CD14-positive monocyte (primary cell): ENCODE measurements at regions not wholly inside any gene's neighbourhood (a gene's known extent, or its start where the extent isn't known, plus 50 kb on each side); places are given as distances from the start of the nearest gene placed in this dataset.

Experiments
- DNase-seq, 3 donors: peaks; one replicate each; pipeline ENCODE4 v3.0.0-alpha.2; 2011 to 2022
- H2AFZ ChIP-seq: 2 replicates; pipeline ENCODE4 v1.6.0; 2012; ENCODE audit warnings: mild to moderate bottlenecking, low read depth, low read length, inconsistent platforms; ENCODE audit not compliant: insufficient read depth, poor library complexity, severe bottlenecking
- H3K27ac ChIP-seq, 2 donors: 1 replicate in 1 of 2; 2 replicates in 1 of 2; pipeline ENCODE4 v1.5.1; 2012 to 2013; ENCODE audit warnings: low read length in 2 of 2, control low read depth in 1 of 2, inconsistent platforms in 1 of 2, low read depth in 1 of 2, mild to moderate bottlenecking in 1 of 2
- H3K27me3 ChIP-seq, 2 donors: one replicate each; pipeline versions ENCODE4 v1.6.0 to v1.6.1; 2011 to 2013; ENCODE audit warnings: low read length in 2 of 2; ENCODE audit not compliant: control insufficient read depth in 2 of 2, insufficient read depth in 2 of 2
- H3K36me3 ChIP-seq, 2 donors: replicated peaks in 1 of 2; 1 replicate in 1 of 2; 2 replicates in 1 of 2; pipeline versions ENCODE4 v1.5.1 to v1.6.1; 2012 to 2013; ENCODE audit warnings: low read length in 2 of 2, control low read depth in 1 of 2, inconsistent platforms in 1 of 2, mild to moderate bottlenecking in 1 of 2; ENCODE audit not compliant: insufficient read depth in 2 of 2, control insufficient read depth in 1 of 2
- H3K4me1 ChIP-seq, 2 donors: 1 replicate in 1 of 2; 2 replicates in 1 of 2; pipeline versions ENCODE4 v1.5.1 to v1.6.1; 2012 to 2013; ENCODE audit warnings: low read length in 2 of 2, control low read depth in 1 of 2, inconsistent platforms in 1 of 2, mild to moderate bottlenecking in 1 of 2, moderate library complexity in 1 of 2; ENCODE audit not compliant: insufficient read depth in 2 of 2, control insufficient read depth in 1 of 2
- H3K4me2 ChIP-seq: replicated peaks from 2 replicates; pipeline ENCODE3; 2012; ENCODE audit warnings: low read length, moderate library complexity, mild to moderate bottlenecking; ENCODE audit not compliant: poor library complexity, severe bottlenecking; ENCODE audit errors: extremely low read depth
- H3K4me3 ChIP-seq, 3 experiments: fragments of 200-600 bp in 1 of 3; sonication (generic) in 1 of 3; replicated peaks in 1 of 3; 1 replicate in 2 of 3; 2 replicates in 1 of 3; pipeline ENCODE4 v1.5.1; 2011 to 2013; ENCODE audit warnings: low read length in 3 of 3, mild to moderate bottlenecking in 3 of 3, control low read depth in 2 of 3, low read depth in 2 of 3, inconsistent platforms in 1 of 3, moderate library complexity in 1 of 3
- H3K79me2 ChIP-seq: 2 replicates; pipeline ENCODE4 v1.6.0; 2012; ENCODE audit warnings: mild to moderate bottlenecking, control low read depth, inconsistent platforms, low read length, moderate library complexity; ENCODE audit not compliant: insufficient read depth
- H3K9ac ChIP-seq: 2 replicates; pipeline ENCODE4 v1.6.0; 2017; ENCODE audit warnings: low read length, mild to moderate bottlenecking; ENCODE audit not compliant: insufficient read depth, poor library complexity, severe bottlenecking
- H3K9me3 ChIP-seq, 2 donors: replicated peaks in 1 of 2; 1 replicate in 1 of 2; 2 replicates in 1 of 2; pipeline versions ENCODE4 v1.5.1 to v1.6.1; 2012 to 2013; ENCODE audit warnings: low read length in 2 of 2, control low read depth in 1 of 2; ENCODE audit not compliant: control insufficient read depth in 1 of 2, insufficient read depth in 1 of 2
- H4K20me1 ChIP-seq: 2 replicates; pipeline ENCODE4 v1.6.0; 2012; ENCODE audit warnings: mild to moderate bottlenecking, low read length, control low read depth, moderate library complexity; ENCODE audit not compliant: insufficient read depth
- H3K27ac Mint-ChIP-seq, 7 donors: one replicate each; pipeline ENCODE4 v1.8.0; 2020; ENCODE audit warnings: mild to moderate bottlenecking in 7 of 7, mixed read lengths in 7 of 7, moderate library complexity in 6 of 7, inconsistent platforms in 2 of 7
- H3K27me3 Mint-ChIP-seq, 3 donors: one replicate each; pipeline ENCODE4 v1.8.0; 2021 to 2022; ENCODE audit warnings: low read depth in 3 of 3, mild to moderate bottlenecking in 3 of 3, mixed read lengths in 3 of 3, moderate library complexity in 3 of 3, inconsistent platforms in 1 of 3
- H3K36me3 Mint-ChIP-seq, 2 donors: one replicate each; pipeline ENCODE4 v1.8.0; 2020; ENCODE audit warnings: mixed read lengths in 2 of 2, inconsistent platforms in 1 of 2, mild to moderate bottlenecking in 1 of 2
- H3K4me1 Mint-ChIP-seq: one replicate; pipeline ENCODE4 v1.8.0; 2020; ENCODE audit warnings: mild to moderate bottlenecking, mixed read lengths
- H3K4me3 Mint-ChIP-seq, 2 donors: one replicate each; pipeline ENCODE4 v1.8.0; 2020; ENCODE audit warnings: mild to moderate bottlenecking in 2 of 2, mixed read lengths in 2 of 2, moderate library complexity in 1 of 2
- H3K9me3 Mint-ChIP-seq, 7 donors: one replicate each; pipeline ENCODE4 v1.8.0; 2020 to 2022; ENCODE audit warnings: mixed read lengths in 7 of 7, mild to moderate bottlenecking in 6 of 7, moderate library complexity in 6 of 7, inconsistent platforms in 2 of 7
- CTCF ChIP-seq: fragments of 200-600 bp; IDR thresholded peaks from one replicate; pipeline ENCODE4 v1.8.0; 2022; ENCODE audit warnings: antibody characterized with exemption, mild to moderate bottlenecking
- WGBS: methylation state at CpG from one replicate; pipeline ENCODE4 v1.1.5; 2013; ENCODE audit warnings: missing lambda C conversion rate; ENCODE audit not compliant: insufficient coverage; 5-methylcytosine and 5-hydroxymethylcytosine counted together
- intact Hi-C, 2 donors: fragments of 100-400 bp; cut with micrococcal nuclease; formaldehyde crosslinking; loops; one replicate each; pipeline versions ENCODE4 v1.15.0 to v1.15.1; 2023

DNA sequence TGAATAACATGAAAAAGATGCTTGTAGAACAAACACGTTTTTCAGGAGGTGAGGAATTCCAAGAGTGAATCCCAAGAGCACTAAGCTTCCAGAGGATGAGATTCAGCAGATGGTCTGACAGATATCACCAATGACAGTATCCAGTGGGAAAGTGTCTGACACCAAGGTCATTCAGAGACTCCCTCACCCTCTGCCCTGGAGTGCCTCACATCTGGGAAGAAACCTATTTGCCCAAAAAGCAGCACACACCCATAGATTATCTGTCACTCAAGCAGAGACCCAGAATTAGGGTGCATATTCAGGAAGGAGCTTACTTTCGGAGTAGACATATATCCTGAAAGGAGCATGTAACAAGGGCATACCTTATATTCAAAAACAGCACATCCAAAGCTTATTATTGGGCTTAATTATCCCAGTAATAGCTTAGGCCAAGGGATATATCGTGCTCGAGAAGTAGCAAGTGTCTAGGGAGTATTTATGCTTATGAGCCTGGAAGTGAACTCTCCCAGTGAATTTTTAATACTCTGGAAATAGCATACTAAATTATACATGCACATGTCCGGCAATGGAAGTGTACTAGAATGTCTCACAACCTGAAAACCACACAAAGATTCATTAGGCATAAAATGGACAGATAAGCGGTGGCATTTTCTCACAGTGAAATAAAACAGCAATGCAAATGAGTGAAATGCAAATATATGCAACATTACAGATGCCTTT lies 998.1 kb upstream of the TMEM132C start:
- peaks cover 12 to 40% of the 10 kb centered on the region in 2 donors for H3K4me1 ChIP-seq

GRCh38 chr12:127270193-127270592 lies 996.8 kb upstream of the TMEM132C start:
- Histone ChIP-seq H3K4me1 (peaks cover 12 to 48% of the 10 kb centered on the region in 2 donors), H4K20me1 (no peaks in the 10 kb centered on the region), H3K9me3 (no peaks in the 10 kb centered on the region), H3K36me3 (no peaks in the 10 kb centered on the region), H2AFZ (no peak overlapping the region), H3K27me3 (no peaks in the 10 kb centered on the region), H3K4me3 (peak overlapping the region in 1 of 3 experiments; percentile 1), H3K27ac (peak overlapping the region in 1 of 2 donors; percentile 1), H3K79me2 (no peaks in the 10 kb centered on the region), H3K9ac (no peak overlapping the region), H3K4me2 (no peak overlapping the region)
- 10% methylated on average over 2 of the region's 3 CpGs for WGBS
- Mint-ChIP-seq H3K4me3 (no peak overlapping the region), H3K9me3 (peaks cover 0 to 16% (median 2%) of the 10 kb centered on the region in 7 donors), H3K36me3 (no peaks in the 10 kb centered on the region), H3K27ac (peak overlapping the region in 5 of 7 donors; percentile 6 to 84 (median 48)), H3K4me1 (peaks cover 53% of the 10 kb centered on the region), H3K27me3 (peaks cover 0 to 4% (median 4%) of the 10 kb centered on the region in 3 donors)
- no peak for TF ChIP-seq CTCF
- DNase-seq: peak; percentile 59 to 97 (median 89)
- intact Hi-C loops: no loop called here

More for the DNA sequence above, 998.1 kb upstream of the TMEM132C start:
- no peak for TF ChIP-seq CTCF
- Histone ChIP-seq H3K36me3 (no peaks in the 10 kb centered on the region), H3K9ac (no peak overlapping the region), H3K27me3 (no peaks in the 10 kb centered on the region), H3K4me3 (no peak overlapping the region), H2AFZ (no peak overlapping the region), H3K79me2 (no peaks in the 10 kb centered on the region), H3K4me2 (no peak overlapping the region), H3K27ac (peak overlapping the region in 1 of 2 donors; percentile 4), H3K9me3 (no peaks in the 10 kb centered on the region), H4K20me1 (no peaks in the 10 kb centered on the region)
- Mint-ChIP-seq H3K27ac (peak overlapping the region in 2 of 7 donors; percentile 26 to 46), H3K9me3 (peaks cover 2 to 18% (median 3%) of the 10 kb centered on the region in 7 donors), H3K4me3 (no peak overlapping the region), H3K27me3 (peaks cover under 1 to 4% (median 3%) of the 10 kb centered on the region in 3 donors), H3K36me3 (no peaks in the 10 kb centered on the region), H3K4me1 (peaks cover 43% of the 10 kb centered on the region)
- WGBS: 38% methylated on average over 1 of the region's 6 CpGs
- DNase-seq: no peak
- intact Hi-C loops: no loop called here
